OCI-LY1 (cell line): ENCODE measurements at regions not wholly inside any gene's neighbourhood (a gene's known extent, or its start where the extent isn't known, plus 50 kb on each side); places are given as distances from the start of the nearest gene placed in this dataset.

ENCODE experiments used
- CTCF ChIP-seq: fragments of 200-600 bp; sonication (generic), shearing (Covaris generic); IDR thresholded peaks from 2 replicates; pipeline ENCODE4 v1.5.1; 2017; ENCODE audit warnings: mild to moderate bottlenecking, antibody characterized with exemption, low read length, moderate library complexity, mixed read lengths
- EZH2 ChIP-seq: fragments of 200-600 bp; sonication (generic), shearing (Covaris generic); IDR thresholded peaks from 2 replicates; pipeline ENCODE4 v1.8.0; 2017; ENCODE audit warnings: borderline replicate concordance, mixed run types, mild to moderate bottlenecking, antibody characterized with exemption, low read length, moderate library complexity, mixed read lengths

- TF ChIP-seq EZH2, result no peak
- TF ChIP-seq CTCF, result no peak
These were observed 100.4 kb upstream of the IRX2 start for GRCh38 chr5:2851895-2852294.
